ENCODE measurements at regions not wholly inside any gene's neighbourhood (a gene's known extent, or its start where the extent isn't known, plus 50 kb on each side); places are given as distances from the start of the nearest gene placed in this dataset.

DNA sequence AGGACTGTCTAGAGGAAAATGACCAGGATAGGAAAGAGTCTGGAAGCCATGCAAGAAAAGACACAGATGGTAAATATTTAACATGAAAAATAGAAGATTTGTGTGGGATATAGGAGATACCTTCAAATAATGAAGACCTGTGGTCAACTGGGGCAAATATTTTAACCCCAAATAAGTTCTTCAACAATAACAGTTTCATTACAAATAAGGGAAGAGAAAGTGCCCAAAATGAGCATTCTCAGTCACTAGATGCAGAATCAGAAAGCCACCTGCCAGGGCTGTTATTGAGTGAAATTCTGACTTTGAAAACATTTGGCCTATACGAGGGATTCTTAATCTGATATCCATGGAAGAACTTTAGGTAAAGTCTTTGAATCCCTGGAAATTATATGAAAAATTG lies 231.2 kb upstream of the PLEKHG7 start:
- no peak for DNase-seq (ENCODE audit: extremely low read depth, low read depth)

DNA sequence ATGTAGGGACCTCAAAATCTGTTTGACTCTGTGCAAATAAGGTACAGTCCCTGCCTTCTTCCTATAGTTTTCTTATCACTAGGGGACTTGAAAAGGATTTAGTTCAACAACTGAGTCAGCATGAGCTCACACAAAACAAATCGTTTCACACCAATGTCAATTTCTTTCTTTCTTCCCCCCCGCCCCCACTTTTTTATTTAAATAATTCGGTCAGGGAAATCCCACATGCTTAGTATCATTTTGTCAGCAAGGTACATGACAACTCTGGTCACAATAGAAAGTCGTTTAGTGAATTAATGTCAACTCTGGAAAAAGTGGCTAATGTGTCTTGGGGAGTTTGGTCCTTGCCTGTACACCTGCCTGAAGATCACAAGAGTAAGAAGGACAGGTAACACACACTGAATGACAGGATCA lies 232.2 kb upstream of the PLEKHG7 start:
- DNase-seq (ENCODE audit: extremely low read depth, low read depth), result no peak

DNA sequence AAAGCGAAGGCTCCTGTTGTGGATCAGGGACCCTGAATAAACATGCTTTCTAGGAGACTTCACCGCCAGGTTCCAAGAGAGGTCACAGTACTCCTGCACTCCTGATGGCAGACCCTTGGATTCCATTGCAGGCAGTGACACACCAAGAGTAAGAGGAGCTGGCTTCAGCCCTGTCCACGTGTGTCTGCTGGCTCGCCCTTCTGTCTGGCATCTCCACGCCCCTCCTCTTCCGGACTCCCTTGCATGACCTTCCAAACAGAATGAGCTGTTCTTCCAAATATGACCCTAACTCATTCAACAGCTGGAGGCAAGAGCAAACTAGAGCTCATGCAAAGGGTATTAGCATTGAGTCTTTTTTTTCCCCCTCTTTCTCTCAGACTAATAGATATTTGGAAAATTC lies 233.0 kb upstream of the PLEKHG7 start:
- DNase-seq (ENCODE audit: extremely low read depth, low read depth), result no peak

DNA sequence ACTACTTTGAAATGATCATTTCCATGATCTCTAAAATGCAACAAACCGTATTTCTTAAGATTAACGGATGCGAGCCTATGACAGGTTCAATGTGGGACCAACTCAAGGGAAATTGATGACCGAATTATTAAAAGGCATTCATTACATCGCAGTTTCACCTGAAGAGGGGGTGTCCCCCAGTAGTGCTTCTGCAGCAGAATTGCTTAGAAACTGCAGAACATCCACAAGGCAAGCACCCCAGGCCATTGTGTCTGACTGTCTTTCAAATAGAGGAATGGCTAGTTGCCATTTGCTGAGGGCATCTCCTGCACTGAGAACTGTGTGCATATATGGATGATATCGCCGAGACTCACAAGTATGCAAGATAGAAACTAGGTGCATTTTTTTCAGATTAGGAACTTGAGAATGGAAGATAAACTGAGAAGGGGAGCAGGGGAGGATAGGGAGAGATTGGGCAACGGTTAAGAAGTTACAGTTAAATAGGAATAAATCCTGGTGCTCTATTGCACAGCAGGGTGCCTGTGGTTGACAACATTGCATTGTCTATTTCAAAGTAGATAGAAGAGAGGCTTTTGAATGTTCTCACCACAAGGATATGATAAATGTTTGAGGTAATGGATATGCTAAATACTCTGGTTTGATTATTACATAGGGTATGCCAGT lies 234.3 kb upstream of the PLEKHG7 start:
- DNase-seq (ENCODE audit: extremely low read depth, low read depth), result no peak

DNA sequence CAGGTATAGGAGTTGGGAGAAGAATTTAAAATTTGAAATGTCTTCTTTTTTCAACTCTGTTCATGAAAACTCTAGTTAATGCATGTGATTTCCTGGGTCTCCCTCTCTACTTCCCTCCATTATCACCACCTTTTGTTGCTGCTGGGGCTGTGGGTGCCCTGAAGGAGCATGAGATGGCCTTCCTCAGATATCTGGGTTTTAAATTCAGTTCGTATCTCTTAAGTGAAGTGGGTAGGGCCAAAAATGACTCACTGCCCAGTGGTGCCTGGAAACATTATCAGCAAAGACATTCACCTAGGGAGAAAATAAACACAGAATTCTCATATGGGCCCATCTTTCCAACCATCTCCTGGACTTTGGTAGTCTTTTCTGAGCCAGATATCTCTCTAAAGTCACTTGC lies 234.9 kb upstream of the PLEKHG7 start:
- no peak for DNase-seq (ENCODE audit: extremely low read depth, low read depth)

DNA sequence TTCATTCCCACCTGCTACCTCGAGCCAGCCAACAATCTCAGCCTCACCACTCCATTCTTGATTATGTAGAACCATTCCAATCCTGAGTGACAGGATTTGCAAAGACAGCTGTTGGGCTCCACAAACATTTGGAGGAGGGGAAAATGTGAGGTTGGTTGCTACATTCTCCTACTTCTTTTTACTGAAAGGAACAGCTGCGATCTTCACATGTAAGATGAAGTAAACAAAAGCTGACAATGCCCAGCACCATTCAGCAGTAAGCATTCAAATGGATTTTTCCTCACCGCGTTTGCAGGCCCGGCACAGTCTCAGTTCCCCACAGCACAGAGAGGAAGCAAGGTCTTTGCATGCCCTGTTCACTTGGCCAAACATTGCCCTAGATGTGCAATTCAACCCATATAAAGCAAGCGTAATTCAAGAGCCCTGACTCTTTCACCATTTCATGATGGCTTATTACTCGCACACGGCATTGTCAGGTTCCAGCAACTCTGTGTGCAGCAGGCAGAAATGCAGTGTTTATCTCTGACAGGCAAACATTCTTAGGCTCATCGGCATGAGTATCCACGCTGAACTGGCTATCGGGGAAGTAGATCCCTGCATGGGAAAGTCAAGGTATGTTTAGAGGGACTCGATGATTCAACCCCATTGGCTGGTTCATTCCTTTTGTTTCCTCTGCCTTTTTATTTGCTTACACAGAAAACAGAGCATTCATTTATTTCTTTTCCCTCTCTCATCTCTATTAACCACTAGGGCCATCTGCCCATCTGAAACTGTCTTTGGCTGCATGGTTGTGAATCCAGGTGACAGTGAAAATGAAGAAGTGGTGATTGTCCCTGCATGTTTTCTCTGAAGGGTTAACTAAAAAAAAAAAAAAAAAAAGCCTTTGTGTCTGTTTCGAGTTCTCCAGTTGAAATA lies 236.1 kb upstream of the PLEKHG7 start:
- DNase-seq (ENCODE audit: extremely low read depth, low read depth), result no peak

DNA sequence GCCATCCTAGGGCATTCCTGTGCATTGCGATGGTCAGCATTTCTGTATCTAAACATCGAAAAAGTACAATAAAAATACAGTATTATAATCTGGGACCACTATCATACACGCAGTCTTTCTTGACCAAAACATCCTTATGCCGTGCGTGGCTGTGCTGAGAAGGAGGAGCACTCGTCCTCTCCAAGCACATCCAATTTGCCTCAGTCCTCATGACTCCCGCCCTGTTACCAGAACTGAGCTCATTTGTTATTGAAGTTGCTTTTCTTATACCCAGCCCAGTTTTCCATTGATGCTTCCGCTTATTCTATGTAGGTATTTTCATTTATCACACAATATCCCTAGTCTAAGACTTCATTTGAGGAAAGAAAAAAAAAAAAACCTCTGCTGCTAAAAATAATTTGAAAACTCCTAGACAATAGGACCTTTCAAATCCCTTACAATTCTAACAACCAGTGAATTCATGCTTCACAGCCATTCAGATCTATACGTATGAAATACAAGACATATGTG lies 236.9 kb upstream of the PLEKHG7 start:
- no peak for DNase-seq (ENCODE audit: extremely low read depth, low read depth)

DNA sequence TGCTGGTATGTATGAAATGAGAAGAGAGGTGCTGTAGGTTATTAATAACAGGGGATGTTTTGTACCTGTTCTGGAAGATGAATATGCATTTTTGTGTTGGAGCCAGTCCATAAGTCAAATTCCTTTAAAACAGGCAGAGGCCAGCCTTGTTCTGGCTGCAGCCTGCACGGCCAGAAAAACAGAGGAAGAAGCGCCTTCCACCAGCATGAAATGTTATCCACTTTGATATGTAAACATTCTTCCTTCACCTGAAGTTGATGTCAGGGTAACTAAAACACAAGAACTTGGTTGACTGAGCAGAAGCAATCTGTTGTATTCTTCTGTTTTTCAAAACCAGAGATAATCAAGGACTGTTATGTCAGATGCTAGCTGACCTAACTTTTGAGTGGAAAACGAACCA lies 237.9 kb upstream of the PLEKHG7 start:
- no peak for DNase-seq (ENCODE audit: extremely low read depth, low read depth)

DNA sequence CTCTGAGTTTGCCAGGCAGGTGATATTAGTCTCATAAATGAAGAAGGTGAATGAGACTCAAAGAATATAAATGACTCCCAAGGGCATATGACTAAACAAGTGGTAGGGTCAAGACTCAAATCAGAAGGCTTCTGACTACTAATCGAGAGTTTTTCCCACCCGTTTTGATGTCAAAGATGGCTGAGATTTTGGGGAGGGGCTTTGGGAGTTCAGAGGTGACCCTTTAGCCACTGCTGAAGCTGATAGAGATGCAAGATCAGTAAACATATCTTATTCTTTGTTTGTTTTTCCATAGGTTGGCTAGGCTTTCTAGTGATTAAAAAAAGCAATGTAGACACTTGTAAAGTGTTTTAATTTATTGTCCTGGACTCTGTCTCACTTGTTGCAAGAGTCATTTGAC lies 239.6 kb upstream of the PLEKHG7 start:
- DNase-seq (ENCODE audit: extremely low read depth, low read depth), result no peak

DNA sequence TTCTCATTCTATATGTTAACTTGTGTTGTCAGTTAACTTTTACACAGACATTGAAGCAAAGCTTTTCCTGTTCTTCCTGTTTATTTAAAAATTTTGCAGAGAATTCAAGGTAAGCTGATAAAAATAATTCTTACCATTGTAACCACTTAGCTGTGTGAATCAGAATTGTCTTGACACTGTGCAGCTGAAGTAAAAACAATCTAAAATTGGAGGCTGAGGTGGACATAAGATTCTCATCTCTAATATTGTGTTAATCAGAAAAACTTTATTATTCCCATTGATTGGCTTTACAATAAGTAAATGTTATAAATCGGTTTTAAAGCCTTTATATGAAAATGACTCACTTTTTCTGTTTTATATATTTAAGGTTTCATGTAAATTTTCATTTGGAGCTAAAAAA lies 240.3 kb upstream of the PLEKHG7 start:
- no peak for DNase-seq (ENCODE audit: extremely low read depth, low read depth)

DNA sequence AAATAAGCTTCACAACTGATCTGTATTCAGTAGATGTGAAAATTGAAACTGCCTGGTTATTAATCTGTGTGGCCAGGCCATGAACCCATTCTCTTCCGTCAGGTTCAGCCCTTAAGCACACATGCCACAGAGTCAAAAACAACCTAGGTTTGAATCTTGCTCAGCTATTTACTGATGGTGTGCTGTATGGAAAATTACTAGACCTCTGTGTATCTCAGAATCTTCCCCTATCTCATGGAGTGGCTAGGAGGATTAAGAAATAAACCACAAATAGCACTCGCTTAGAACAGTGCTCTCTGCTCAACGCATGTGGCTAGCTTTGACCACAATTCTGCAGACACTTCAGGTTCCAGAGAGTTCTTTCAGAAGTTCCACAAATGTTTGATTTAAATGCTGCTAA lies 240.7 kb upstream of the PLEKHG7 start:
- DNase-seq (ENCODE audit: extremely low read depth, low read depth), result no peak

DNA sequence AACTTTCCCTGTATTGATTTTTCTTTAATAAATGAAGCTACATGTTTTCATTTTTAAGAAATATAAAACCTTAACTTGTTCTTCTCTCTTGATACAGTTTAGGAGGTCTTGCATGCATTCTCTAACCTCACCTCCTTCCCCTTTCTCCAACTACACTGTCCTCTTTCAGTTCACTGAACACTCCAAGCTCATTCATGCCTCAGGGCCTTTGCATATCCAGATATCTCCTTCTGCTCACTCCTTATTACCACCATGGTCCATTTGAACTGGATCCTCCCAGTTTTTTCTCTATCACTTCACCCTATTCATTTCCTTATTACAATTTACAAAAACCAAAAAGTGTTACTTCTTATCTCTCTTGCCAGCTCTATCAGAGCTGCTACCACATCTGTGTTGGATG lies 242.9 kb upstream of the PLEKHG7 start:
- DNase-seq (ENCODE audit: extremely low read depth, low read depth), result no peak

DNA sequence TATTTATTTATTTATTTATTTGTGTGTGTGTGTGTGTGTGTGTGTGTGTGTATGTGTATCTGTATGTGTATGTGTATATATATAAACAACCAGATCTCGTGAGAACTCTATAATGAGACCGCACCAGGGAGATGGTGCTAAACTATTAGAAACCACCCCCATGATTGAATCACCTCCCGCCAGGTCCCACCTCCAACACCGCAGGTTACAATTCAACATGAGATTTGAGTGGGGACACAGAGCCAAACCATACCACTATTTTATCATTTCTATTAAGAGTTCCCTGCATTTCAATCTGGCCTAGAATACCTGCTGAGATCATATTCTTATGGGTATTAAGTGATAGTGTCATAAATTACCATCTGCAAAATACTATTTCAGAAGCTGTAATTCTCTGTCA lies 243.8 kb upstream of the PLEKHG7 start:
- DNase-seq (ENCODE audit: extremely low read depth, low read depth), result no peak

DNA sequence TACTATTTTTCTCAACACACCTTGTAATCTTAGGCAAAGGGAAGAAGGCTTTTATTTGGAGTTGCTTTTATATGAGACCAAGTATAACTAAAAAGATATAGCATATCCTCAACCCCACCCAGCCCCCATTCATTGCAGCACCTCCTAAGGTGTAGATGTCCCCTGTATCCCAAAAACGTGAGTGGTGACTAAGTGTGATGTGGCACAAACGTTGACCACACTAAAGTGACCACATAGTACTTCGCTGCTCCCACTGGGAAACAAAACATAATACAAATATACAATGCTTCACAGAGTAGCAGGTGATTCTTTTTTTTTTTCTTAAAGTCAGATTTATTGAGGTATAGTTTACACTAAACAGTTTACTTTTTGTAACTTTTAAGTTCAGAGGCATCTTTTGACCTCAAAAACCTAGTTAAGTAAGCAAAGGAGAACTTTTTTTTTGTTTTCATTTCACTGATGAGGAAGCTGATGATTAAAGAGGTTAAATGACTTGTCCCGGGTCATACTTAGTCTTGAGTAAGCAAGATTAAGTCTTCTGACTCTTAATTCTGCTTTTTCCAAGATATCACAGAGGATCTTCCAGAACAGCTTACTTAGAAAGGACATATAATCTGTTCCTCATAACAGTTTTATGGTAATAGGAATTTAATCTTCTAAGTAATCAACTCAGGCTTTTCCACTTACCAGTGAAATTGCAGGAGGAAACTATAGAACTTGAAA lies 245.2 kb upstream of the PLEKHG7 start:
- DNase-seq (ENCODE audit: extremely low read depth, low read depth), result no peak

DNA sequence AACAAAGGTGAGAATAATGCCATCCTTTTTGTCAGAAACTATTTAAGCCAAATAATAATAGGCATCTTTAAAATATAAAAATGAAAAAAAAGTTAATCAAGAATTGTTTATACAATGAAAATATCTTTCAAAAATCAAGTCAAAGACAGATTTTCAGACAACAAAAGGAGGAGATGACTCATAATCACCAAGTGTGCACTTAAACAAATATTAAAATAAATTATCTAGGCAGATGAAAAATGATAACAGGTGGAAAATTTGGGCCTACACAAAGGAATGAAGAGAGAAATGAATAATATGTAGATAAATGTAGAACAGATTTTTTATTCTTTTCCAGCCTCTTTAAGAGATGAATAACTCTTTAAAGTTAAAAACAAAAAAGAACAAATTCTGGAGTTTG lies 250.0 kb upstream of the PLEKHG7 start:
- no peak for DNase-seq (ENCODE audit: extremely low read depth, low read depth)

DNA sequence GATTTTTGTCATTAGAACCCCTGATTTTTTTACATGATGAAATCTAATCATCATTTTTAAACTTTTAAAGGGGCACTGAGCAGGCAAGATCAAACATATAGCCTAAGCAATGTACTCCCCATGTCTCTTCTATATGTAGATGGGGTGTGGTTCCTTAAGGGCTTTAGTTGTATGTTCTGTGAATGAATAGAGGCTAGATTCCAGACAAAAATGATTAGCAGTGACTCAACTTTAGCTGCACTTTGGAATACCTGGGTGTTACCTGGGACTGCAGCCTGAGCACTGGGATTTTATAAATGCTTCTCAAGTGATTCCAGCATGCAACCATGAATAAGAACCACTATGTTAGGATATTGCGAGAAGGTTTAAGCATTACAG lies 256.7 kb upstream of the PLEKHG7 start:
- DNase-seq (ENCODE audit: extremely low read depth, low read depth), result no peak

DNA sequence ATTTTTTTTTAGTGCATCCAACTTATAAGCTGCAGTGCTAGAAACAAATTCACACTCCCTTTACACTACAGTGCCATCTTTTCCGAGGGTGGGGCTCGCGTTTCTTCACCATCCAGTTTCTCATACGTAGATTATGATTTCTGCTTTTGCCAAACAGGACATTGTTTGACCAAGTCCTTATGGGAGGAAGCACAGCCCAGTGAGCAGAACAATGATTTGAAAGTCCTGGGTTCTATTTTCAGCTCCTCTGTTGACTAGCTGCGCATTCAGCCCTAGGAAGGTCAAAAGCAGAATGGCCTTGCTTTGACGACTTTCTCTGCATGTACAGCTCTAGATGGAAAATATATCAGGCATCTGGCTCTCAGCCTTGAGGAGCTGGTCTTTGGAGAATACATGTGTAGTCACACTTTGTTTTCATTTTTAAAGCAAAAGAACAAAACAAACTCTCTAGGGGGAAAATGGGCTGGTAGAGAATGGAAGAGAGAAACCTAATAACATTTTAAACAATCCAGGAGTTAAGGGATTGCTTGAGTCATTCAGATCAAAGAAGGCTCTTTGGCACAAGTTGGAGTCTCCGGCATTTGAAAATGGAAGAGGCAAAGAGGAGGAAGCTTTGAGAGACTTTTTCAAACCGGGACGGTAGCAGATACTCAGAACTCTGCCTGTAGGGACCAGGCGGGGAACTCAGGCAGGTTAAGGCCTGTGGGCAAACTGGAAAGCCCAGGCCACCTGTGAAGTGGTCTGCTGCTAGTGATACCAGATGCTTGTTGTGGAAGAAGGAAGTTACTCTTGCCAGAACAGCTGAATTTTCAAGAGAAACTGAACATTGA lies 257.3 kb upstream of the PLEKHG7 start:
- DNase-seq (ENCODE audit: extremely low read depth, low read depth), result no peak

DNA sequence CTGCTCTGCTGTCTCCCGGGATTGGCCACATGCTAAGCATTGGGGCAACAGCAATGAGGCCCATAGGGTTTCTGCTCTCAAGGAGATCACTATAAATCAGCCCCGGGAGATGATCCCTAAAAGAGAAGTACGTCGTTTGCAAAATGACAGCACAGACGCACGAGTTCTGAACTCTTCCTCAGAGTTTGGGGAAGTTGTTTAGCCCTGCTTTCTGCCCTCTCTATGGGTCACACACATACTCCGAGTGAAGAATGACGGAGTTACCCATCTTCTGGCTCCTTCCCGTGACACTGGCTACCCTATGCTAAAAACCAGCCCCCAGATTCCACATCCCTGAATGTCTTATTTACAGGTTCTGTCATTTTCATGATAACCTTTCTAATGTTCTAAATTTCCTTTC lies 258.0 kb upstream of the PLEKHG7 start:
- DNase-seq (ENCODE audit: extremely low read depth, low read depth), result no peak

DNA sequence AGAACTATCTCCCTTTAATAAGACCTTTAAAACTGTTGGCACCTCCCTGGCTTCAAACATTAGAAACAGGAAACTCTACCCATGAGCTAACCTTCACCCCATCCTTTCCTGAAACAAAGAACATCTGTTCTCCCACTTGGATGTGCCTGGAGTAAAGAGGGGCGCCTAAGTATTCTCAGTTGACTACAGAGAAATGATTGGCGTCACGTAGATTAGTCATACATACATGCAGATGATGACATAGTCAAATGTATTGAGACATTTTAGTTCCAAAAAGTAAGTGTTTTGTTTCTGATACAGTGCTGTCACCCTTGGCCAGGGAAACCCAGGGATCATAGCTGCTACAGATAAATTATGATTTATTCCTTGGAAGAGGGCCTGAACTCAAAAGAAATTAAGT lies 260.0 kb upstream of the PLEKHG7 start:
- DNase-seq (ENCODE audit: extremely low read depth, low read depth), result no peak

DNA sequence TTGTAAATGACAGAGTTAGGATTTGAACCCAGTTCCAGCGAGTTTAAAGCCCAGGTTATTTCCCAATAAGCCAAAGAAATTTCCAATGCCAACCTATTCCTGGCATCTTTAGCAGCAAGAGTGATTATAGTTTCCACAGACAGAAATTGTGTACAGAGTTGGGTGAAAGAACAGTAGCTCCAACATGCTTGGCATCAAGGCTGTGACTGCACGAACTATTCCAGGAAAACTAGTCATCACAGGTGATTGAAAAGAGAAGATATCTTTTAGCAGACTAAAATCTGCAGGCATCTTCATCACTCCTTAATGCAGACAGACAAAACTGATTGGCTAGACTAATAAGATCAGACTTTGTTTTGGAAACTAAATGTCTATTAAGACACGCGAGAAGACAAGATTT lies 262.7 kb upstream of the PLEKHG7 start:
- no peak for DNase-seq (ENCODE audit: extremely low read depth, low read depth)

DNA sequence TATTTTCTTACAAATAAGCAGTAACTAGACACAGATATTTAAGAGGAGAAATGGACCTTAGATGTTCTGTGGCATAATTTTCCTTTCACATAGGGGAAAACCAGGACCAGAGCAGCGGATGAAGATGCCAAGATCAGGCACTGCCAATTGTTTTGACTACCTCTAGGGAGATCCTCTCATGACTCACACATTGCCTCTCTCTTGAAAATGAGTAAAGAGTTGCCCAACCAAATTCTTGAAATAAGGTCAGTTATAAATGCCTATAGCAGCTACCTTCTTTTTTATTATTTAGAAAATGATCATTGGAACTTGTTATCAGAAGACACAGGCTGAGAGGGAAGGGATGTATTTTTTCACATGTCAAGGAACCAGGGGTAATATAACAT lies 263.4 kb upstream of the PLEKHG7 start:
- DNase-seq (ENCODE audit: extremely low read depth, low read depth), result no peak

Measured in NCI-H460 (cell line).